ENCODE measurements at regions not wholly inside any gene's neighbourhood (a gene's known extent, or its start where the extent isn't known, plus 50 kb on each side); places are given as distances from the start of the nearest gene placed in this dataset.

GRCh38 chr3:144437989-144438388 lies 466.4 kb downstream of the DIPK2A start:
- Histone ChIP-seq H3K18ac (ENCODE audit: insufficient read length, low read depth, low read length) (no peak overlapping the region), H3K4me1 (ENCODE audit: insufficient read depth, low read length) (no peaks in the 10 kb centered on the region), H2BK12ac (ENCODE audit: insufficient read length, low read depth, low read length) (no peak overlapping the region), H3K27me3 (ENCODE audit: insufficient read depth, low read length) (no peaks in the 10 kb centered on the region), H3K9ac (ENCODE audit: extremely low read depth, insufficient read length, low read length) (no peak overlapping the region), H3K27ac (ENCODE audit: insufficient read length, low read depth, low read length) (no peak overlapping the region), H3T11ph (ENCODE audit: low read length) (no peak overlapping the region), H3K4ac (ENCODE audit: low read depth, low read length) (no peak overlapping the region), H3K23me2 (ENCODE audit: insufficient read length, low read depth, low read length, poor library complexity, severe bottlenecking) (no peaks in the 10 kb centered on the region), H2BK120ac (ENCODE audit: low read depth, low read length, poor library complexity, severe bottlenecking) (no peak overlapping the region), H3K14ac (ENCODE audit: insufficient read depth, low read length) (no peak overlapping the region), H4K20me1 (ENCODE audit: control insufficient read depth, insufficient read depth, insufficient read length) (no peaks in the 10 kb centered on the region), H2BK5ac (ENCODE audit: insufficient read length, low read length) (no peak overlapping the region), H2AFZ (ENCODE audit: low read length) (no peak overlapping the region), H3K56ac (ENCODE audit: insufficient read length, low read depth, low read length) (no peak overlapping the region), H2BK20ac (ENCODE audit: low read depth, low read length, poor library complexity, severe bottlenecking) (no peak overlapping the region), H4K8ac (replicated peaks; ENCODE audit: insufficient read length, low read depth, low read length) (no peak overlapping the region), H4K5ac (ENCODE audit: insufficient read length, low read depth, low read length) (no peak overlapping the region), H3K23ac (ENCODE audit: insufficient read length, low read depth, low read length) (no peak overlapping the region), H3K79me2 (ENCODE audit: insufficient read depth, low read length) (no peaks in the 10 kb centered on the region), H4K91ac (ENCODE audit: insufficient read length, low read depth, low read length) (no peak overlapping the region), H2BK15ac (ENCODE audit: low read depth, low read length) (no peak overlapping the region), H2AK5ac (ENCODE audit: insufficient read length, low read length) (no peak overlapping the region), H3K79me1 (ENCODE audit: insufficient read depth, low read depth, low read length, poor library complexity, severe bottlenecking) (no peaks in the 10 kb centered on the region), H3K4me2 (ENCODE audit: insufficient read depth, insufficient read length, low read length) (no peak overlapping the region), H3K9me3 (ENCODE audit: control insufficient read depth, low read depth, low read length) (no peaks in the 10 kb centered on the region)
- TF ChIP-seq CTCF (conservative IDR thresholded peaks at IDR 0.05), result no peak
- H3K27ac Mint-ChIP-seq, result peak overlapping the region in 2 of 3 experiments; percentile 22 to 48; a peak in 2 of 7 replicates
- H3K36me3 Mint-ChIP-seq (ENCODE audit: insufficient read depth in 1 of 3, low read depth in 3 of 3), result no peaks in the 10 kb centered on the region; a peak in 2 of 7 replicates
- DNase-seq, result no peak
- peaks cover 0 to 5% of the 10 kb centered on the region in 2 experiments; a peak in 1 of 5 replicates for H3K9me3 Mint-ChIP-seq
- H3K4me3 Mint-ChIP-seq, result no peak overlapping the region
- WGBS (ENCODE audit: extremely low coverage, insufficient read length, low lambda C conversion rate), result no CpG with 5 or more reads among the region's 3 CpGs
- H3K4me1 Mint-ChIP-seq, result no peaks in the 10 kb centered on the region
- no peaks in the 10 kb centered on the region for H3K27me3 Mint-ChIP-seq (ENCODE audit: low read depth)

Measured in H9 (cell line).